ENCODE measurements at regions not wholly inside any gene's neighbourhood (a gene's known extent, or its start where the extent isn't known, plus 50 kb on each side); places are given as distances from the start of the nearest gene placed in this dataset.

DNA sequence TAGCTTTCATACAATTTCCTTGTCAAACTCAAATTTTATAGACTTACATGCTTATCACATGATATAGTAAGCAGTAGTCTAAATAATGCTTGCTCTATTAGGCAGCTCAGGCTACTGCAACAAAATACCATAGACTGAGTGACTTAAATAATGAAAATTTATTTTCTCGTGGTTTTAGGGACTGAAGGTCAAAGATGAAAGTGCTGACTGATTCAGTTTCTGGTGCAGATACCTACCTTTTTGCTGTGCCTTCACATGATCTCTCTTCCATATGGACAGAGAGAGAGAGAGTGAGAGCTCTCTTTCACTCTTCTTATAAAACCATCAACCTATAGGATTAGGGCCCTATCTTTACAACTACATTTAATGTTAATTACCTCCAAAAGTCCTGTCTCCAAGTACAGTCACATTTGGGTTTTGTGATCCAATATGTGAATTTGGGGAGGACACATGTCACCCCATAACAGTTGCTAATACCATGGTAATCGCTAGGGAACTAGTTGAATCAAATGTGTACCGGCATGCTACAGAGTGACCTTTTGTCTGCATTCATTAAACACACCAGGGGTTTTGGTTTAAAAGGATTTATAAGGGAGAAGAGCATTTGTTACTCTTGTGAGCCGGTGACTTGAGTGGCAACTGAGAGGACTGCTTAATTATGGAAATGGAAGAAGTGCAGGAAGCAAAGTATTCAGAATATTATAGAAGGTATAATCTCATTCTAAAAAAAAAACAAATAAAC, 723.4 kb upstream of the LRRTM4 start (continued):
- TF ChIP-seq TSHZ2 (CRISPR knock-in tag; IDR thresholded peaks at IDR 0.05) (no peak), ZFP3 (CRISPR knock-in tag; IDR thresholded peaks at IDR 0.05) (no peak), ZNF8 (CRISPR knock-in tag; IDR thresholded peaks at IDR 0.05) (no peak)

GRCh38 chr2:78251708-78252107, 729.5 kb upstream of the LRRTM4 start:
- TF ChIP-seq GLIS3 (CRISPR knock-in tag; IDR thresholded peaks at IDR 0.05) (no peak), PATZ1 (CRISPR knock-in tag; IDR thresholded peaks at IDR 0.05; ENCODE audit: borderline replicate concordance) (no peak), ZC3H10 (CRISPR knock-in tag; IDR thresholded peaks at IDR 0.05) (no peak)
- TF ChIP-seq, protein P1, sequence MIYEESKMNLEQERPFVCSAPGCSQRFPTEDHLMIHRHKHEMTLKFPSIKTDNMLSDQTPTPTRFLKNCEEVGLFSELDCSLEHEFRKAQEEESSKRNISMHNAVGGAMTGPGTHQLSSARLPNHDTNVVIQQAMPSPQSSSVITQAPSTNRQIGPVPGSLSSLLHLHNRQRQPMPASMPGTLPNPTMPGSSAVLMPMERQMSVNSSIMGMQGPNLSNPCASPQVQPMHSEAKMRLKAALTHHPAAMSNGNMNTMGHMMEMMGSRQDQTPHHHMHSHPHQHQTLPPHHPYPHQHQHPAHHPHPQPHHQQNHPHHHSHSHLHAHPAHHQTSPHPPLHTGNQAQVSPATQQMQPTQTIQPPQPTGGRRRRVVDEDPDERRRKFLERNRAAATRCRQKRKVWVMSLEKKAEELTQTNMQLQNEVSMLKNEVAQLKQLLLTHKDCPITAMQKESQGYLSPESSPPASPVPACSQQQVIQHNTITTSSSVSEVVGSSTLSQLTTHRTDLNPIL (CRISPR knock-in tag; IDR thresholded peaks at IDR 0.05; ENCODE audit: low read depth), result no peak
- ATAC-seq, result no peak

- no peak for ATAC-seq
- TF ChIP-seq, protein P1 (CRISPR knock-in tag; IDR thresholded peaks at IDR 0.05; ENCODE audit: low read depth), result no peak
- TF ChIP-seq ZNF70 (CRISPR knock-in tag; IDR thresholded peaks at IDR 0.05) (no peak), TSHZ2 (CRISPR knock-in tag; IDR thresholded peaks at IDR 0.05) (no peak), ARNTL (CRISPR knock-in tag; IDR thresholded peaks at IDR 0.05; ENCODE audit: borderline replicate concordance, low read depth) (no peak), ZFP3 (CRISPR knock-in tag; IDR thresholded peaks at IDR 0.05) (no peak), PATZ1 (CRISPR knock-in tag; IDR thresholded peaks at IDR 0.05; ENCODE audit: borderline replicate concordance) (no peak), ZC3H10 (CRISPR knock-in tag; IDR thresholded peaks at IDR 0.05) (no peak), ZFP30 (CRISPR knock-in tag; IDR thresholded peaks at IDR 0.05) (no peak), ISL1 (CRISPR knock-in tag; IDR thresholded peaks at IDR 0.05) (no peak), CSDC2 (CRISPR knock-in tag; IDR thresholded peaks at IDR 0.05) (no peak), SNAI2 (CRISPR knock-in tag; IDR thresholded peaks at IDR 0.05) (no peak), TCF4 (CRISPR knock-in tag; IDR thresholded peaks at IDR 0.05; ENCODE audit: borderline replicate concordance) (no peak)
These were observed 738.7 kb upstream of the LRRTM4 start for GRCh38 chr2:78260861-78261260.

All from SK-N-SH treated with all-trans-retinoic acid at 6 μM for 48 hours (cell line).